Erythroblast (primary cell): ENCODE measurements at regions not wholly inside any gene's neighbourhood (a gene's known extent, or its start where the extent isn't known, plus 50 kb on each side); places are given as distances from the start of the nearest gene placed in this dataset.

ENCODE experiments used
- GATA1 ChIP-seq: IDR thresholded peaks from 2 replicates; pipeline ENCODE4 v1.6.1; 2011; ENCODE audit warnings: low read depth, mild to moderate bottlenecking, control low read depth, low read length, moderate library complexity
- POLR2A ChIP-seq: IDR thresholded peaks from 2 replicates; pipeline ENCODE4 v1.6.1; 2011; ENCODE audit warnings: mild to moderate bottlenecking, low read length

DNA sequence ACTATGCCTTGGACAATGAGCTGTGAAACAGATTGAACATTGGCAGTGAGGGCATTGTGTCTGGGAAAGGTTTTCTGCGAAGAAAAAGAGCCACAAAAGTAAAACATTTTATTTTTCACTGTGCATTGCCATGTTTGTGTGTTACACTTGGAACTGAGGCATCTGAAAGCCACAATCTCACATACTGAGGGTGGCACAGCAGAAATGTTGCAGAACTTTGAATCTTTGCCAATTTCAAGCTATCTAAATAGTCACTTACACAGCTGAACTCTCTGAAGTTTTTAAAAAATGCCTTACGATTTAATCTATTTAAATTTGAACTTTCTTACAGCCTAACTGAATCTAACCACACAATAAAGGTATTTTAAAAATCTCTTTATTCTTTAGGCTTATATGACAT lies 154.1 kb upstream of the GRM7 start:
- TF ChIP-seq POLR2A (no peak), GATA1 (no peak)
